Fibroblast of skin of right biceps (primary cell): ENCODE measurements at regions not wholly inside any gene's neighbourhood (a gene's known extent, or its start where the extent isn't known, plus 50 kb on each side); places are given as distances from the start of the nearest gene placed in this dataset.
A peak's percentile ranks its signal among the peaks of the same experiment; 100 is the strongest.

Source experiments
- DNase-seq: peaks from one replicate; pipeline ENCODE4 v3.0.0-alpha.2; 2013

DNA sequence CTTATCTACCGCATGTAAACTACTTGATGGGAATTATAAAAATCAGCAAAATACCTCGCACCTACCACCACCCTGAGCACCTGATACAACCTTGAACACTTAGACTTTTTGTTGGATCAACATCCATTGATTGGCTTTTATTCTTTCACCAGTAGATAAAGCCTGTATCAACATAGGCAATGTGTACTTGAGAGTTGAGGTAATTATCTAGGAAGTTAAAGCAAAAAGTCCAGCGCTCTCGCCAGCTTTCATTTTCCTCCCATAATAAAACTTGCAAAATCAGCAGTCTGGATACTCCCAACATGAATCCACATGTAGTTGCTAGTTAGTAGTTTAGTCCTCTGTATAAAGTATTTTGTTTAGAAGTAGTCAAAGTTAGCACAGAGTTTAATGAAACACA is 132.0 kb upstream of the PRDM1 start:
- no peak for DNase-seq

DNA sequence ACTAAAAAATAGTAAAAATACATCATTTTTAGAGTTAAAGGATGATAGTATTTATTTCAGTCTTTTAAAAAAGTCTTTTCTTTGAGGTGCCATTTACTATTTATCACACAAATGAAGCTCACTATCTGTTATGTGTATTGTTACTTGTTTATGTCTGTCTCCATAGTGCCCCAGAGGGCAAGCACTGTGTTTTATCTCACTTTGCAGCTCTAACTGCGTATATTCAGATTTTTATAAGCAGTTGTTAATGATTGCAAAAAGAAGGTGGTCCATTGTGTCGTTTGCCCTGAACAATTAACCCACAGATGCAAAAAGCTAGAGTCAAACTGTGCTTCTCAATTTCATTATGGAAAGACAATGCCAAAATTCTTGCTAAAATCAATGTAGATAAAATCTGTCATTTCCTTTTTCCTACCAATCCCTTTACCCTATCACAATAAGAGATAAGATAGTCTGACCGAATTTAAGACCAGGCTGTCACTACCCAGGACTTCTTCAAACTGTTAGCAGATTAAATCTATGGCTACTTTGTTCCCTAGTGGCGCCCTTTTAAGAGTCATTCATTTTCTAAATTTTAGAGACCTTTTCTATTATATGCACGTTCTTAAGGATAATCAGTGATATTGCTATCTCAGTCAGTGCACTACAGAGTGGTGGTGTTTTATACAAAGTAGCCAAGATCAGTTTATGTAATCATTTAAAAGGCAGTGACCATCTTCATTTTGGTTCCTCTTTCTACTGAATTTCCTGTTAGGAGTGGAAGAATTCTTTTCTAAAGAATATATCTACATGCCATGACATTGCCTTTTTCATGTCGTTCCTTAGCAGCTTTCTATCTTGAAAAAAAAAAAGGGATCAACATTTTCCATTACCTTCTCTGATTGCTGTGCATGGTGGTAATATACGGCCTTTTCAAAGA is 133.1 kb upstream of the PRDM1 start:
- DNase-seq, result no peak

- no peak for DNase-seq
These were observed 133.8 kb upstream of the PRDM1 start for GRCh38 chr6:105952326-105952725.

DNA sequence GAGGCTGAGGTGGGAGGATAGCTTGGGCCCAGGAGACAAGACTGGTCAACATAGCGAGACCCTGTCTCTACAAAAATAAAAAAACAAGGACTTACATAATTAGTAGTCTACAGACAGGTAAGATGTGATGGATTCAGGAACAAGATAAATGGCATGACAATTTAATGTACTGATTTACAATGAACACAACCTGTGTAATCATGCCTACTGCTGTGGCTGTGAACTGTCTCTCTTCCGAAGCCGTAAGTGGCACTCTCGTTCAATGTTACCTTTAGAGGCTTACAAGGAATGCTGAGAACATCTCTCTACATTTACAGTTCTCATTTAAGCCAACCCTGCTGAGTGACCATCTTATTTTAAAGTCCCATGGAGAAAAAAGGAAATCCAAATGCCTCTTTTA is 134.8 kb upstream of the PRDM1 start:
- no peak for DNase-seq

GRCh38 chr6:105949869-105950268 is 136.3 kb upstream of the PRDM1 start:
- no peak for DNase-seq

GRCh38 chr6:105943514-105943913 is 142.6 kb upstream of the PRDM1 start:
- DNase-seq, result no peak

DNA sequence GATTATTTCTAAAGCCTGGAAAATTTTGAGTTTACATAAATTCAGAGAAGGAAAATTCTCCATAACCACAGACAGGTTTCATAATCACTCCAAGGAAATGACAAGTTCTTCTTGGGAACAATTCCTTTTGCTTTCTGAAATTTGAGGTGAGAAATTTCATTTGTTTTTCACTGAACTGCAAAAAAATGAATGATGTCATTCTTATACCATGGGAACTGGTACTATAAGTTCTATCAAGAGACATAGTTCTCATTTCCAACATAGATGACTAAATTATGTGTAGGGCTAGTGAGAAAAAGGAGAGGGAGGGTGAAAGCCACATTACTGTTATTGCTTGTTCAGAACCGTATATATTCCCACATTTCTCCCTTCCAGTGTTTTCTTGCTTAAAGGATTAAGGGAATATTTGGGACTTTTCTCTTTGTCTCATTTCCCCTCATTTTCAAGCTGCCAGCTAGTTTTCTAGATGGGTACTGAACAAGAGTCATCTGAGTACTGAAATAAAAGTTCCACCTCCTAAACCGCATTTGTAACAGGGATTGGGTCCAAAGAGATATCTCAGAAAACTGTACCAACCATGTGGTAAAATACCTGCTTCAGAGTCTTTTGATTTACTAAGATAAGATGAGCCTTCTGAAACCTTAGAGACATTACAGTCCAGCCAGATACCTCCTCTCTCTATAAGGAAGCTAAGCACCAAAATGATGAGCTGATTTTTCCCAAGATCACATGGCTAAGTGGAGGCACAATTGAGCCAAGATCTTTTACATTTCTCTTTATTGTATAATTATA is 144.3 kb upstream of the PRDM1 start:
- peak; percentile 36 for DNase-seq

DNA sequence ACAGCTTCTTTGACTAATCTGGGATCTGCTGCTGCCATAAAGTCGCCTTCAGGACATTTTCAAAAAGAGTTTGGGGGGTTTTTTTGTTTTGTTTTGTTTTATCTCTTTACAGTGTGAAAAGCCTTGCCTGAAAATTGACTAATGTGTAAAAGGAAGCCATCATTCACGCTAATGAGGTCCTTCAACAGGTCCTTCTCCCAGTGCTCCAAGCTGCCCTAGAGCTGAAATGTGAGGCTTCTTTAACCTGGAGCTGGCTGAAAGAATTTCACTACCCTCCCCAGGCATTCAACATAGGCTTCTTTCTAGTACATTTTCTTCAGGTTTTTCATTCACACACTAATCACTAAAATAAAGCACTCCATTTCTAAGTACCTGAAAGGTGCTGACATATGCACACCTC is 145.1 kb upstream of the PRDM1 start:
- no peak for DNase-seq

- DNase-seq, result no peak
These were observed 149.2 kb upstream of the PRDM1 start for GRCh38 chr6:105936972-105937371.

DNA sequence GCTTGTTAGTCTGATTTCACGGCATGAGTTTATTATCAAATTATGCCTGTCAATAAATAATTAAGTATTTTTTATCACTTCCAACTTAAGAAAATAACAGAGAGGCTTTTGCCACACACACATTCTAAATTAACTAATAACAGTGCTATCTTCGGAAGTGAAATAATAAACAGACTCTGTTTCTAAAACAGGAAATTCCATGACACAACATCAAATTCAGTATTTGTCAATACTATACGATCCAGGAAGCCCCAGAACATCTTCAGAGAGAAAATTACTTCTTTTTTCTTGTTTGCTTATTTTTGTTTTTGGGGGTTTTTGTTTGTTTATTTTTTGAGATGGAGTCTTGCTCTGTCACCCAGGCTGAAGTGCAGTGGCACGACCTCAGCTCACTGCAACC is 150.7 kb upstream of the PRDM1 start:
- no peak for DNase-seq

GRCh38 chr6:105934708-105935107 is 151.4 kb upstream of the PRDM1 start:
- no peak for DNase-seq

DNA sequence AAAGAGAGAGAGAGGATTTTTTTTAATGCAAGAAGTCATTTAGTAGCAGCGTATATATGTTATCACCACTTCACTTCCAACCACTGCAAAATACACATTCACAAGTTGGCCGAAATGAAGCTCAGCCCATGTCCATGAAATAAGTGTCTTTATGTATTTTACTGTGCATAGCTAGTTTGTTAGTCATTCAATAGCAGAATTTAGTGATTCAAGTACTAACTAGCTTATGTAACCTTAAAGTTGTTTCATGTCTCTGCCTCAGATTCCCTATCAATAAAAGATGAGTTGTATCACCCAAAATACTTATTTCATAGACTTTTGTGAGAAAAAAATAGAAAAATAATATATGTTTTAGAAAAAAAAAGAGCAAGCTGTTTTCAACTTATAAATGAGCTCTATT is 153.7 kb upstream of the PRDM1 start:
- DNase-seq, result peak; percentile 32

DNA sequence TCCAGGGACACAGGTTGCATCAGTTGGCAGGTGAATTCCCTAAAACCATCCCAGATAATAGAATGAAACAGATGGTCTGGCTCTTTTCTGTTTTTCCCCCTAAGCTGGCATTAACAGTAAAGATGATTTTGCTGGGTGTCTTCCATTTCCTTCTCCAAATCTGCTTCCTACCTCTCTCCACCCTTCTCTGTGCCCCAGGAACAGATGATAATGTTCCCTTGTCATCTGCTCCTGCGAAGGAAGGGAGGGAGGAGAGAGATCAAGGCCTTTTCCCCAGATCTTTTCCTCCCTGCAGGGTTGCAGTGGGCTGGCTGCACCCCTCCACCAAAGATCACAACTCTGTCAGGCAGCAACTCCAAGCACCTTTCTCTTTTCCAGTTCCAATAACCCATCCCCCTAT is 156.5 kb upstream of the PRDM1 start:
- no peak for DNase-seq

DNA sequence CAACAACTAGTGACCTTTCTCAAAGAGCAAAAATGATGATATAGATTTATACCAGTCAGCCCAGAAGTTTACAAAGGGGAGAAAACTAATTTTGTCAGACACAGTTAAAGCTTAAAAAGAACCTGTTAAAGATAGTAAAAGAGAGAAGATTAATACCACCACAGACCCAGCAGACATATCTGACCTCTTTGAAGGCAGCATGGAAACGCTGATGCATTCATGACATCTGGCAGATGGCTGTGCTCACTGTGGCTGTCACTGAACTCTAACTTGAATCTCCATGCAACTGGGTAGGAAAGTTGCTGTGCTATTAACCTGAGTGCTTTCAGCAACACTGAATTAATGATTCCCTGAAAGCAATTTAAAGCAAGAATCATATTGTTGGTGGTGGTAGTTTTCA is 159.8 kb upstream of the PRDM1 start:
- DNase-seq, result no peak

DNA sequence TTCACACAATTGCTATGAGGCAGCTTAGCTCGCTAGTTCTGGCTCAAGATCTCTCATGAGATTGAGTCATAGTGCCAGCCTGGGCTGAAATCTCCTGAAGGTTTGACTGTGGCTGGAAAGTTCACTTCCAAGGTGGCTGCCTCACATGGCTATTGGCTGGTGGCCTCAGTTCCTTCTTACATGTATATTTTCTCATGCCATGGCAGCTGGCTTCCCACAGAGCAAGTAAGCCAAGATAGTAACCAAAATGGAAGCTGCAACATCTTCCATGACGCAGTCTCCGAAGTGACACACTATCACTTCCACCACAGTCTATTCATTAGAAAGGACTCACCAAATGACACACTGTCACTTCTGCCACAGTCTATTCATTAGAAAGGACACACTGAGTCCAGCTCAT is 160.4 kb upstream of the PRDM1 start:
- no peak for DNase-seq

- peak; percentile 12 for DNase-seq
These were observed 164.4 kb upstream of the PRDM1 start for GRCh38 chr6:105921781-105922180.

- DNase-seq, result no peak
These were observed 166.1 kb upstream of the PRDM1 start for GRCh38 chr6:105920071-105920470.

DNA sequence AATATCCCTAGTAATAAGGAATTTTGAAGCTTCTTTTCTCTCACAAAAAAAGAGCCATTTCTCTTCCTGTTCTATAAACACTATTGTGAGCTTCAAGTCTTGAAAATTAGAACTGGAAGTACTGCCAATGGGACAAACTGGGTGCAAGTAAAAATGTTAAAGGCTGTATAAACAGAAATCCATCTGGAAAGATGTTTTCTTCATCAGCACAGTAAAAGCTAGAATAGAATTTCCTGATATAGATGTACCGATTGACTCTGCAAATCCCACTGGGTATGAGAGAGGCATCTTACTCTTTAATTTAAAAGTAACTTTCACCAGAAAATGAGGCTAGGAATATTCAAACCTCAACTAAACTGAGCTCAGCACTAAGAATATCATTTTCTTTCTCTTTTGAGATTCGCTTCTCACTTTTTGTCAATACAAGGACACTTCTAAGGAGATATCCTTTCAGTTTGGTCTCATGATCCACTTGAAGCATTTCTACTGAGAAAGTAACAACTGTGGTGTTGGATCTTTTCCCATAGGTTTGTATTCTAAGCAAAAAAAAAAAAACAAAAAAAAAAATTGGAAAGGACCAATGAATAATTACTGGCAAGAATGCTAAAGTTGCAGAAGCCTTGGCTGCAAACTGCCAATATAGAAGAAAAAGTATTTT is 169.0 kb upstream of the PRDM1 start:
- DNase-seq, result no peak

- DNase-seq, result no peak
These were observed 175.0 kb upstream of the PRDM1 start for GRCh38 chr6:105911106-105911629.

- DNase-seq, result no peak
These were observed 177.0 kb upstream of the PRDM1 start for GRCh38 chr6:105909106-105909505.

DNA sequence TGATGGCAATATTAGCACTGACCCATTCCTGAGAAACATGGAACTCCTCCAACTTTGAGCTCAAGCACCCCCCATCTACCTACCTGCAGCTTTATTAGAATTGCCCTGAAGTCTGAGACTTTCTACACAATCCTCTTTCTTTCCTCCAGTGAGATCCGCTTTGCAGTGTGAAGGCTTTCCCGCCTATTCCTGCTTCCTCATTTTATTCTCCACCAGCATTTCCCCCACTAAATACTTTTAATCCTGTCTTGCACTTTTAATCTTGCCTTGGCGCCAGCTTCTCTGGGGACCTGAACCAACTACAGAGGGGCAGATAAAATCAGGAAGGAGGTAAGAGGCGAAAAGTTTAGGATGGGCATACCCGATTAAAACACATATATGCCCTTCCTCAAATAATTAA is 178.1 kb upstream of the PRDM1 start:
- no peak for DNase-seq

DNA sequence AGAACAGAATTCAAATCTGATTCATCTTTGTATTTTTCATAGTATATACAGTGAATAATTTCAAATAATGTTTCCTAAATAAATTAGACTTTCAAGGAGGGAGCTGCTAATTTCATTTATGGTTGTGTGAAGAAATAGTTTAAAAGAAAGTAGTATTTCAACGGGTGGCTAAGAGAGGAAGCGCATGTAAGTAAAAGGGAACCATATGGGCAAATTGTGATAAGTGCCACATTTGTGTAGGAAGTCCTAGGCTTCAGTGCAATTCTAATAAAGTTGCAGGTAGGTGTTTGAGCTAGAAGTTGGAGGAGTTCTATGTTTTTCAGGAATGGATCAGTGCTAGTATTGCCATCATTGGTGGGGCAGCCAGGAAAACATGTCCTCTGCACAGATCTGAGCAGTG is 178.8 kb upstream of the PRDM1 start:
- DNase-seq, result no peak

GRCh38 chr6:105902401-105903031 is 183.6 kb upstream of the PRDM1 start:
- peak; percentile 90 for DNase-seq
